Heart left ventricle (tissue), 16 donors: ENCODE measurements at regions not wholly inside any gene's neighbourhood (a gene's known extent, or its start where the extent isn't known, plus 50 kb on each side); places are given as distances from the start of the nearest gene placed in this dataset.

Experiments used
- ATAC-seq, 4 donors: fragments of 200-7000 bp; cut with Tn5 transposase; one replicate each; pipeline ENCODE4 v1.9.1; 2020 to 2022; ENCODE audit warnings: moderate library complexity in 4 of 4, mild to moderate bottlenecking in 3 of 4, moderate number of reproducible peaks in 1 of 4
- DNase-seq, 5 donors: peaks; one replicate each; pipeline ENCODE4 v3.0.0-alpha.2; 2020
- H3K27ac ChIP-seq, 12 donors: fragments of 200-600 bp; sonication (generic) in 4 of 12; one replicate each; pipeline versions ENCODE4 v1.5.0 to v1.8.0; 2016 to 2022; ENCODE audit warnings: mild to moderate bottlenecking in 2 of 12
- H3K27me3 ChIP-seq, 9 donors: fragments of 200-600 bp; sonication (generic) in 2 of 9; one replicate each; pipeline versions ENCODE4 v1.5.1 to v1.8.0; 2016 to 2022; ENCODE audit warnings: mild to moderate bottlenecking in 3 of 9
- H3K36me3 ChIP-seq, 9 donors: fragments of 200-600 bp; sonication (generic) in 2 of 9; one replicate each; pipeline versions ENCODE4 v1.5.0 to v1.8.0; 2018 to 2022; ENCODE audit warnings: mild to moderate bottlenecking in 2 of 9
- H3K4me1 ChIP-seq, 12 donors: fragments of 200-600 bp; sonication (generic) in 4 of 12; one replicate each; pipeline versions ENCODE4 v1.5.0 to v1.8.0; 2016 to 2022; ENCODE audit warnings: mild to moderate bottlenecking in 3 of 12
- H3K4me3 ChIP-seq, 12 donors: fragments of 200-600 bp; sonication (generic) in 4 of 12; one replicate each; pipeline versions ENCODE4 v1.5.0 to v1.8.0; 2017 to 2022; ENCODE audit warnings: mild to moderate bottlenecking in 9 of 12, moderate library complexity in 4 of 12
- H3K9me3 ChIP-seq, 12 donors: fragments of 200-600 bp; sonication (generic) in 4 of 12; one replicate each; pipeline versions ENCODE4 v1.5.0 to v1.8.0; 2016 to 2022; ENCODE audit warnings: mild to moderate bottlenecking in 1 of 12
- POLR2A ChIP-seq, 2 donors: fragments of 450-650 bp; IDR thresholded peaks; one replicate each; pipeline ENCODE4 v1.6.1; 2017; ENCODE audit warnings: antibody characterized with exemption in 2 of 2, mild to moderate bottlenecking in 2 of 2, moderate library complexity in 2 of 2
- WGBS, 4 donors: extraction: QIAGEN DNeasy Blood & Tissue Kit in 2 of 4; methylation state at CpG; one replicate each; pipeline versions ENCODE4 v1.1.5 to v1.1.7; 2013 to 2018; 5-methylcytosine and 5-hydroxymethylcytosine counted together
- intact Hi-C, 10 donors: fragments of 100-400 bp; cut with DNase I; formaldehyde crosslinking; loops; one replicate each; pipeline versions ENCODE4 v1.11.1 to v1.14.2; 2022
- TF ChIP-seq, protein P1 (sequence below), 12 donors: fragments of 200-600 bp; sonication (generic) in 4 of 12; IDR thresholded peaks; one replicate each; pipeline versions ENCODE4 v1.5.0 to v1.8.0; 2018 to 2022; ENCODE audit warnings: antibody characterized with exemption in 12 of 12, mild to moderate bottlenecking in 5 of 12
- donor health status: ischemic (EF 13 %, LVEDD 7.1; RV severe dilation, severe dysfunction).
- donor health status: healthy with polysubstance abuse.
- donor health status: DM: no; HTN: yes; CAD: no.
- donor health status: DM: no; HTN: no; CAD: no.
- donor health status: ischemic (EF 25% LVEDD 6.9; RV normal size, moderate dysfunction).
- donor health status: ischemic (EF 25% LVEDD 5.7; RV mildly dilated, moderate dysfunction).
- donor health status: healthy.
- donor health status: DM: yes; HTN: yes; CAD: no.
- donor health status: ischemic (EF 35%, LVEDD 5.7; RV mildly dilated, moderate dysfunction).
- donor health status: nonischemic (EF 11% LVEDD 7.7; RV severe dilation, severe dysfunction).
- donor health status: DM: yes; HTN: yes; CAD: no.
- donor health status: PGD.
- donor health status: ischemic (EF 29% LVEDD 5.4; RV normal size, mild dysfunction).
- donor health status: nonischemic (EF 23%, LVEDD 6.1; RV moderate dilation, normal function).

DNA sequence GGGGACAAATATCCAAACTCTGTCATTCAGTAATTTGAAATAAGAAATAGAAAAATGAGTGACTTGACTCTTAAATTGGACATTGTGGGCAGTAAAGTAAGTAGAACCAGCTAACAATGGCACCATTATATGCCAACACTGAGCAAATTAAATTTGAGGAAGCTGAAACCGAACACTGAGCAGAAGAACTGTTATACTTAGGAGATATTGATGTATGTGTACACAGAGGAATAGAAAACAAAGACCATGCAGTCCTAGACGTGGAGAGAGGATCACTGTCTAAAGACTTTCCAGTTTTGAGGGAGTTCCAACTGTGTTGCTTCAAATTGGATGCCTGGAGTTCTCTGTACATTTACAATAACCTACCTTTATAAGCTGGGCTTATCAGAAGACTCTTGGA lies 427.0 kb upstream of the EYS start:
- Histone ChIP-seq H3K9me3 (peaks cover 0 to 11% (median 0%) of the 10 kb centered on the region in 12 donors), H3K27me3 (no peaks in the 10 kb centered on the region), H3K36me3 (no peaks in the 10 kb centered on the region), H3K4me3 (no peak overlapping the region), H3K4me1 (no peaks in the 10 kb centered on the region), H3K27ac (no peak overlapping the region)
- no peak for DNase-seq
- no peak for ATAC-seq
- 53 to 67% (median 55%) methylated on average over 2 of the region's 2 CpGs for WGBS, 4 donors
- intact Hi-C loops, result no loop called here
- no peak for TF ChIP-seq POLR2A (IDR thresholded peaks at IDR 0.05)
- TF ChIP-seq, protein P1, sequence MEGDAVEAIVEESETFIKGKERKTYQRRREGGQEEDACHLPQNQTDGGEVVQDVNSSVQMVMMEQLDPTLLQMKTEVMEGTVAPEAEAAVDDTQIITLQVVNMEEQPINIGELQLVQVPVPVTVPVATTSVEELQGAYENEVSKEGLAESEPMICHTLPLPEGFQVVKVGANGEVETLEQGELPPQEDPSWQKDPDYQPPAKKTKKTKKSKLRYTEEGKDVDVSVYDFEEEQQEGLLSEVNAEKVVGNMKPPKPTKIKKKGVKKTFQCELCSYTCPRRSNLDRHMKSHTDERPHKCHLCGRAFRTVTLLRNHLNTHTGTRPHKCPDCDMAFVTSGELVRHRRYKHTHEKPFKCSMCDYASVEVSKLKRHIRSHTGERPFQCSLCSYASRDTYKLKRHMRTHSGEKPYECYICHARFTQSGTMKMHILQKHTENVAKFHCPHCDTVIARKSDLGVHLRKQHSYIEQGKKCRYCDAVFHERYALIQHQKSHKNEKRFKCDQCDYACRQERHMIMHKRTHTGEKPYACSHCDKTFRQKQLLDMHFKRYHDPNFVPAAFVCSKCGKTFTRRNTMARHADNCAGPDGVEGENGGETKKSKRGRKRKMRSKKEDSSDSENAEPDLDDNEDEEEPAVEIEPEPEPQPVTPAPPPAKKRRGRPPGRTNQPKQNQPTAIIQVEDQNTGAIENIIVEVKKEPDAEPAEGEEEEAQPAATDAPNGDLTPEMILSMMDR (IDR thresholded peaks at IDR 0.05), result no peak

DNA sequence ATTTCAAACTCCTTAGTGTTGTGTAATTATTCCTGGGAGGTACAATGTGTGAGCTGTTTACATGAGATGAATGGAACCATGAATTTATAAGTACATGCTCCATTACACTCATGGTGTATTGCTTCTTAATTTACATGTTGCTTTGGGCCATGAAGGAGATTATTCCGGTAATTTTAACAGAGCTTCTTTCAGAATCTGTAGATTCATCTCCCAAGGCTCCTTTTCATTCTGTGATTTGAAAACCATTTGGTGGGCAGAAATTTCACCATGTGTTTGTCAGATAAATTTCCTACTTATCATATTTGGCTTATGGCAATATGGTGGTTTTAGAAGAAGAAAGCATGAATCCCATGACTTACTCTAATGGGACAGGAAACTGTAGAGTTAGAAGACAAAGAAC lies 421.6 kb upstream of the EYS start:
- Histone ChIP-seq H3K27ac (no peak overlapping the region), H3K4me3 (no peak overlapping the region), H3K27me3 (no peaks in the 10 kb centered on the region), H3K36me3 (no peaks in the 10 kb centered on the region), H3K9me3 (peaks cover 0 to 13% (median 0%) of the 10 kb centered on the region in 12 donors), H3K4me1 (no peaks in the 10 kb centered on the region)
- WGBS, 4 donors, result 82 to 93% (median 88%) methylated on average over 1 of the region's 1 CpG
- DNase-seq (no peak), ATAC-seq (no peak)
- TF ChIP-seq, protein P1 (IDR thresholded peaks at IDR 0.05), result no peak
- no peak for TF ChIP-seq POLR2A (IDR thresholded peaks at IDR 0.05)
- intact Hi-C loops, result no loop called here

DNA sequence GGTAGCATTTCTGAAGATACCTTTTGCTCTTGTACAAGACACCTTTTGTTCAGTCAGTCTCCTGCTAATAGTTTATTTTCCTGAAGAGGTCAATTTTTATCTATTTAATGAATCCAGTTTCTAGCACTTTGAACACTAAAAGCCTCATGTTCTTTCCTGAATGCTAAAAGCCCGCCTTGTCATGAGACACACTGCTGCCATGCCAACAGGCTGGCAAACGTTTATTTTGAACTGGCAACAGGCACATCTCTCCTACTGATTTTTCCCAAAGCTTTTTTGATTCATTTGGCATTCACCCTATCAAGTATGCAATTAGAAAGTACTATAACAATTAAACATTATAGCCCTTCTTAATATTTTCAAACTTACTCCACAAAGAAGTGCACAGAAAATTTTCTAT lies 421.2 kb upstream of the EYS start:
- no peaks in the 10 kb centered on the region for H3K4me1 ChIP-seq
- intact Hi-C loops, result no loop called here
- WGBS, 4 donors, result 56 to 70% (median 58%) methylated on average over 2 of the region's 2 CpGs
- ATAC-seq (no peak), DNase-seq (no peak)
- no peak overlapping the region for H3K4me3 ChIP-seq
- no peak overlapping the region for H3K27ac ChIP-seq
- H3K9me3 ChIP-seq, result peaks cover 0 to 13% (median 0%) of the 10 kb centered on the region in 12 donors
- H3K27me3 ChIP-seq, result no peaks in the 10 kb centered on the region
- no peaks in the 10 kb centered on the region for H3K36me3 ChIP-seq
- TF ChIP-seq, protein P1 (IDR thresholded peaks at IDR 0.05), result no peak
- TF ChIP-seq POLR2A (IDR thresholded peaks at IDR 0.05), result no peak

DNA sequence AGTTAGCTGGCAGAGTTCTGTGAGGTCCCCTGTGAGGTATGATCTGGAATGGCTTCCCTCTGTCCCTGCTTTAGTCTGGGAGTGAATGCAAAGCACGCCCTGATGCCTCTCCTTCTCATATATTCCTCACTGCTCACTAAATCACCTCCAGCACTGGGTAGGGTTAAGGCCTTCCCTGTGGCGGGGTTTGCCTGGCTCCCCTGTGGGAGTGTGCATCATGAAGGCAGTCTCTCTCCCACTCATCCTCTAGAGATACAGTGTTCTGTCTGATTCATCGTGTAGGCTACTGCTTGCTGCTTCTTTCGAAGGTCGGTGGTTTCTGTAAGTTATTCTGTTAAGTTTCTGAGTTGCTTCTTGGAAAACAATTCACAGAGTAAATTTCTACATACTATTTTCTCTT lies 420.0 kb upstream of the EYS start:
- ATAC-seq, result no peak

More for the DNA sequence above, 420.0 kb upstream of the EYS start:
- 83 to 85% (median 84%) methylated on average over 5 of the region's 5 CpGs for WGBS, 4 donors
- no peak for DNase-seq
- intact Hi-C loops, result no loop called here
- H3K4me3 ChIP-seq, result no peak overlapping the region
- H3K9me3 ChIP-seq, result peaks cover 0 to 13% (median 2%) of the 10 kb centered on the region in 12 donors
- no peaks in the 10 kb centered on the region for H3K36me3 ChIP-seq
- H3K4me1 ChIP-seq, result no peaks in the 10 kb centered on the region
- no peaks in the 10 kb centered on the region for H3K27me3 ChIP-seq
- H3K27ac ChIP-seq, result no peak overlapping the region
- TF ChIP-seq POLR2A (IDR thresholded peaks at IDR 0.05), result no peak
- TF ChIP-seq, protein P1 (IDR thresholded peaks at IDR 0.05), result no peak
